ENCODE measurements at regions not wholly inside any gene's neighbourhood (a gene's known extent, or its start where the extent isn't known, plus 50 kb on each side); places are given as distances from the start of the nearest gene placed in this dataset.

- CTCF ChIA-PET = interaction anchor here (0.8 kb wide), 1 partner anchor 27 kb away, joined by 4 read pairs; no protein-coding TSS in a partner anchor
- POLR2A ChIA-PET = no interaction called here
- TF ChIP-seq, protein P1, sequence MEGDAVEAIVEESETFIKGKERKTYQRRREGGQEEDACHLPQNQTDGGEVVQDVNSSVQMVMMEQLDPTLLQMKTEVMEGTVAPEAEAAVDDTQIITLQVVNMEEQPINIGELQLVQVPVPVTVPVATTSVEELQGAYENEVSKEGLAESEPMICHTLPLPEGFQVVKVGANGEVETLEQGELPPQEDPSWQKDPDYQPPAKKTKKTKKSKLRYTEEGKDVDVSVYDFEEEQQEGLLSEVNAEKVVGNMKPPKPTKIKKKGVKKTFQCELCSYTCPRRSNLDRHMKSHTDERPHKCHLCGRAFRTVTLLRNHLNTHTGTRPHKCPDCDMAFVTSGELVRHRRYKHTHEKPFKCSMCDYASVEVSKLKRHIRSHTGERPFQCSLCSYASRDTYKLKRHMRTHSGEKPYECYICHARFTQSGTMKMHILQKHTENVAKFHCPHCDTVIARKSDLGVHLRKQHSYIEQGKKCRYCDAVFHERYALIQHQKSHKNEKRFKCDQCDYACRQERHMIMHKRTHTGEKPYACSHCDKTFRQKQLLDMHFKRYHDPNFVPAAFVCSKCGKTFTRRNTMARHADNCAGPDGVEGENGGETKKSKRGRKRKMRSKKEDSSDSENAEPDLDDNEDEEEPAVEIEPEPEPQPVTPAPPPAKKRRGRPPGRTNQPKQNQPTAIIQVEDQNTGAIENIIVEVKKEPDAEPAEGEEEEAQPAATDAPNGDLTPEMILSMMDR (IDR thresholded peaks at IDR 0.05; ENCODE audit: insufficient read depth, low read length, missing control alignments) = no peak
- no peak for DNase-seq (ENCODE audit: low read depth, low spot score)
- H3K4me3 ChIP-seq (ENCODE audit: low read depth, low read length) = no peak overlapping the region
These were observed 144.5 kb upstream of the GATA6 start for GRCh38 chr18:22024924-22025323.

DNA sequence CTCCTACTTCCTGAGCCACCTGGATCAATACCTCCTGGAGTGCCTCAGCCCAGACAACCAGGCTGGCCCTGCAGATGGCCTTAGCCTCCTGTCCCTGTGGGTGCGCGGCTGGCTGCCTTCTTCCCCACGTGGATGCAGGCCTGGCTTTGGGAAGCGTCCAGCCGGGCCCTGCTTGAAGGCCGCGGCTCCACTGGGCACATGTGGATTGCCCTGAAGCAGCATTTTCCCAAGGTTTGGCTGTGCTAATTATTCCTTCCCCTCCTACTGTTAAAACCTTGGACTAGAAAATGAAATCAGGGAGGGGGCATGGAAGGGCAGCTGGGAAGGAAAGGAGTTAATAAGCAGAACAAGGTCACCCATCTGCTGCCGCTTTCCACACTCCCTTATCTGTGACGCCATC, 143.0 kb upstream of the GATA6 start:
- TF ChIP-seq, protein P1 (IDR thresholded peaks at IDR 0.05; ENCODE audit: insufficient read depth, low read length, missing control alignments) = no peak
- POLR2A ChIA-PET = no interaction called here
- DNase-seq (ENCODE audit: low read depth, low spot score) = no peak
- CTCF ChIA-PET = interaction anchor here (1.0 kb wide), 1 partner anchor 20 kb away, joined by 3 read pairs; no protein-coding TSS in a partner anchor
- no peak overlapping the region for H3K4me3 ChIP-seq (ENCODE audit: low read depth, low read length)

GRCh38 chr18:22026889-22027288, 142.5 kb upstream of the GATA6 start:
- ChIA-PET CTCF (no interaction called here), POLR2A (no interaction called here)
- no peak for DNase-seq (ENCODE audit: low read depth, low spot score)
- H3K4me3 ChIP-seq (ENCODE audit: low read depth, low read length) = no peak overlapping the region
- TF ChIP-seq, protein P1 (IDR thresholded peaks at IDR 0.05; ENCODE audit: insufficient read depth, low read length, missing control alignments) = no peak

GRCh38 chr18:22031611-22032010, 137.8 kb upstream of the GATA6 start:
- ChIA-PET CTCF (interaction anchor here (2.6 kb wide), 1 partner anchor 34 kb away, joined by 10 read pairs; no protein-coding TSS in a partner anchor), POLR2A (no interaction called here)
- no peak overlapping the region for H3K4me3 ChIP-seq (ENCODE audit: low read depth, low read length)
- TF ChIP-seq, protein P1 (IDR thresholded peaks at IDR 0.05; ENCODE audit: insufficient read depth, low read length, missing control alignments) = no peak
- no peak for DNase-seq (ENCODE audit: low read depth, low spot score)

- CTCF ChIA-PET = no interaction called here
- H3K4me3 ChIP-seq (ENCODE audit: low read depth, low read length) = no peak overlapping the region
- TF ChIP-seq, protein P1 (IDR thresholded peaks at IDR 0.05; ENCODE audit: insufficient read depth, low read length, missing control alignments) = no peak
- DNase-seq (ENCODE audit: low read depth, low spot score) = peak; percentile 63
- POLR2A ChIA-PET = no interaction called here
These were observed 136.9 kb upstream of the GATA6 start for GRCh38 chr18:22032392-22032961.

GRCh38 chr18:22033085-22033484, 136.3 kb upstream of the GATA6 start:
- no peak overlapping the region for H3K4me3 ChIP-seq (ENCODE audit: low read depth, low read length)
- DNase-seq (ENCODE audit: low read depth, low spot score) = no peak
- TF ChIP-seq, protein P1 (IDR thresholded peaks at IDR 0.05; ENCODE audit: insufficient read depth, low read length, missing control alignments) = no peak
- CTCF ChIA-PET = interaction anchor here (0.7 kb wide), 1 partner anchor 35 kb away, joined by 4 read pairs; no protein-coding TSS in a partner anchor
- POLR2A ChIA-PET = interaction anchor here (0.6 kb wide), 1 partner anchor 70 kb away, joined by 3 read pairs; no protein-coding TSS in a partner anchor

All from AG04449 (cell line).